ENCODE measurements at regions not wholly inside any gene's neighbourhood (a gene's known extent, or its start where the extent isn't known, plus 50 kb on each side); places are given as distances from the start of the nearest gene placed in this dataset.

GRCh38 chr2:194020155-194020554 lies 1636.9 kb upstream of the SLC39A10 start:
- TF ChIP-seq EP300 (IDR thresholded peaks at IDR 0.05; ENCODE audit: borderline replicate concordance in 1 of 2, control insufficient read depth in 1 of 2, low read depth in 2 of 2, low read length in 2 of 2) (no peak), KDM1A (IDR thresholded peaks at IDR 0.05; ENCODE audit: borderline replicate concordance) (no peak), JUND (IDR thresholded peaks at IDR 0.05; ENCODE audit: low read depth, low read length) (no peak), CTCF (IDR thresholded peaks at IDR 0.05 in 2 of 3, conservative IDR thresholded peaks at IDR 0.05 in 1 of 3; ENCODE audit: control insufficient read depth in 2 of 3, extremely low read depth in 1 of 3, insufficient read depth in 1 of 3, low read depth in 3 of 3, low read length in 3 of 3) (no peak), POLR2A (IDR thresholded peaks at IDR 0.05; ENCODE audit: low read depth, low read length) (no peak), POLR2AphosphoS5 (IDR thresholded peaks at IDR 0.05; ENCODE audit: low read length) (no peak), NR2C2 (IDR thresholded peaks at IDR 0.05; ENCODE audit: borderline replicate concordance, control insufficient read depth, insufficient read length, low read depth) (no peak), FOXK2 (IDR thresholded peaks at IDR 0.05) (no peak), SMC3 (IDR thresholded peaks at IDR 0.05; ENCODE audit: borderline replicate concordance, low read length) (no peak), BCLAF1 (IDR thresholded peaks at IDR 0.05) (no peak)
- TF ChIP-seq, protein P1, sequence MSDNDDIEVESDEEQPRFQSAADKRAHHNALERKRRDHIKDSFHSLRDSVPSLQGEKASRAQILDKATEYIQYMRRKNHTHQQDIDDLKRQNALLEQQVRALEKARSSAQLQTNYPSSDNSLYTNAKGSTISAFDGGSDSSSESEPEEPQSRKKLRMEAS (IDR thresholded peaks at IDR 0.05; ENCODE audit: low read depth, low read length): no peak

Measured in GM12878 (cell line).